K562 (cell line): ENCODE measurements at regions not wholly inside any gene's neighbourhood (a gene's known extent, or its start where the extent isn't known, plus 50 kb on each side); places are given as distances from the start of the nearest gene placed in this dataset.

Source experiments
- ATAC-seq: fragments of 200-7000 bp; cut with Tn5 transposase; 3 replicates; pipeline ENCODE4 v1.9.1; 2020; ENCODE audit warnings: moderate library complexity
- BruUV-seq: library from RNA; stranded (reverse); fragments of 400-500 nt; replicated peaks from 2 replicates; lab custom pipeline; 2021; lab: Mats Ljungman, UMichigan
- CTCF ChIA-PET: fragments of 300-600 bp; formaldehyde crosslinking; extraction: SDS; loops from one replicate; lab custom pipeline; 2021; ENCODE audit warnings: low intra/inter-chr PET ratio; lab: Yijun Ruan, JAX
- POLR2A ChIA-PET: fragments of 300-600, 350-650 bp; sonication (Branson Sonifier 250); formaldehyde crosslinking; extraction: SDS; loops from one replicate; lab custom pipeline; 2021; ENCODE audit warnings: antibody characterized with exemption, inconsistent platforms; lab: Yijun Ruan, JAX
- DNase-seq, 4 experiments: peaks; one replicate each; pipeline versions ENCODE4 v3.0.0 to v3.0.0-alpha.2; 2011 to 2018; ENCODE audit warnings: low spot score in 3 of 4, mixed read lengths in 3 of 4; ENCODE audit errors: extremely low read depth in 1 of 4
- FAIRE-seq: peaks from 2 replicates; lab custom pipeline; 2011; peaks lifted over from hg19 to GRCh38; lab: Jason Lieb, UNC
- H2AFZ ChIP-seq: 2 replicates; pipeline ENCODE4 v1.6.0; 2011; ENCODE audit warnings: low read depth, low read length, control low read depth, inconsistent platforms
- H3K27ac ChIP-seq: fragments of 200-600 bp; 3 replicates; pipeline ENCODE4 v1.8.0; 2011; ENCODE audit warnings: low read depth, mild to moderate bottlenecking, control low read depth, inconsistent platforms, low read length, moderate library complexity, mixed read lengths; ENCODE audit errors: extremely low read depth
- H3K27me3 ChIP-seq, 2 experiments: fragments of 300-600 bp in 1 of 2; 2 replicates in 1 of 2; 3 replicates in 1 of 2; pipeline versions ENCODE4 v1.6.0 to v1.8.0; 2011; ENCODE audit warnings: inconsistent platforms in 2 of 2, low read length in 2 of 2, mild to moderate bottlenecking in 1 of 2, mixed read lengths in 1 of 2, moderate library complexity in 1 of 2; ENCODE audit not compliant: control insufficient read depth in 2 of 2, insufficient read depth in 2 of 2
- H3K36me3 ChIP-seq: fragments of 300-600 bp; 3 replicates; pipeline ENCODE4 v1.8.0; 2011; ENCODE audit warnings: mild to moderate bottlenecking, low read length, inconsistent platforms; ENCODE audit not compliant: control insufficient read depth, insufficient read depth
- H3K4me1 ChIP-seq, 2 experiments: fragments of 200-600 bp in 1 of 2; replicated peaks in 1 of 2; 2 replicates in 1 of 2; 3 replicates in 1 of 2; pipeline versions ENCODE4 v1.5.1 to v1.8.0; 2011; ENCODE audit warnings: inconsistent platforms in 2 of 2, low read length in 2 of 2, mild to moderate bottlenecking in 1 of 2, mixed read lengths in 1 of 2, moderate library complexity in 1 of 2; ENCODE audit not compliant: control insufficient read depth in 2 of 2, insufficient read depth in 2 of 2
- H3K4me2 ChIP-seq: 2 replicates; pipeline ENCODE4 v1.6.1; 2011; ENCODE audit warnings: low read length, control low read depth, inconsistent platforms, mixed read lengths; ENCODE audit not compliant: insufficient read depth
- H3K4me3 ChIP-seq: fragments of 200-600 bp; sonication (generic), shearing (Covaris generic); 2 replicates; pipeline ENCODE4 v1.5.1; 2016; ENCODE audit warnings: control low read depth, inconsistent platforms
- H3K79me2 ChIP-seq: fragments of 200-600 bp; 3 replicates; pipeline ENCODE4 v1.8.0; 2011; ENCODE audit warnings: low read length, inconsistent platforms; ENCODE audit not compliant: control insufficient read depth, insufficient read depth
- H3K9ac ChIP-seq, 2 experiments: 2 replicates each; pipeline versions ENCODE4 v1.6.0 to v1.6.1; 2011; ENCODE audit warnings: low read depth in 2 of 2, low read length in 2 of 2, control low read depth in 1 of 2, inconsistent platforms in 1 of 2, mild to moderate bottlenecking in 1 of 2, mixed read lengths in 1 of 2; ENCODE audit not compliant: insufficient read depth in 1 of 2
- H3K9me1 ChIP-seq: one replicate; pipeline ENCODE4 v1.6.0; 2011; ENCODE audit warnings: inconsistent platforms, mild to moderate bottlenecking, low read length, moderate library complexity; ENCODE audit not compliant: control insufficient read depth, insufficient read depth
- H3K9me3 ChIP-seq: replicated peaks from 2 replicates; pipeline ENCODE4 v1.5.1; 2011; ENCODE audit warnings: low read depth, low read length, inconsistent platforms; ENCODE audit not compliant: control insufficient read depth, insufficient read depth
- H4K20me1 ChIP-seq: replicated peaks from 2 replicates; pipeline ENCODE4 v1.6.1; 2011; ENCODE audit warnings: low read length, inconsistent platforms, mixed read lengths; ENCODE audit not compliant: control insufficient read depth, insufficient read depth
- CCAR2 ChIP-seq: fragments of 200-400 bp; formaldehyde crosslinking; IDR thresholded peaks from 2 replicates; pipeline ENCODE4 v1.6.1; 2017; ENCODE audit warnings: mild to moderate bottlenecking, low read depth, low read length
- DNMT1 ChIP-seq: fragments of 450-650 bp; IDR thresholded peaks from 2 replicates; pipeline ENCODE4 v1.6.1; 2016; ENCODE audit warnings: antibody characterized with exemption, mild to moderate bottlenecking
- KDM5B ChIP-seq: fragments of 200-600 bp; sonication (generic); IDR thresholded peaks from 2 replicates; pipeline ENCODE4 v1.6.1; 2012; ENCODE audit warnings: low read depth, mild to moderate bottlenecking, moderate library complexity, low read length, control low read depth, inconsistent platforms; ENCODE audit not compliant: insufficient replicate concordance
- MTA1 ChIP-seq: fragments of 450-650 bp; IDR thresholded peaks from 2 replicates; pipeline ENCODE4 v1.6.1; 2017; ENCODE audit warnings: borderline replicate concordance
- NEUROD1 ChIP-seq: fragments of 150-350 bp; IDR thresholded peaks from 2 replicates; pipeline ENCODE4 v1.6.1; 2014; ENCODE audit warnings: borderline replicate concordance, low read length, low read depth; ENCODE audit not compliant: partially characterized antibody
- SREBF1 ChIP-seq: fragments of 150-350 bp; IDR thresholded peaks from 2 replicates; pipeline ENCODE4 v1.6.1; 2014; ENCODE audit warnings: antibody characterized with exemption, low read depth, low read length, borderline replicate concordance
- ZNF57 ChIP-seq: fragments of 450-650 bp; formaldehyde crosslinking; IDR thresholded peaks from 2 replicates; pipeline ENCODE4 v1.4.0; 2020; ENCODE audit warnings: mild to moderate bottlenecking, moderate library complexity
- WGBS: fragments of 100-300 bp; shearing (Covaris generic); methylation state at CpG from one replicate; pipeline ENCODE4 v1.1.6; 2016; ENCODE audit warnings: low coverage, mixed read lengths; ENCODE audit not compliant: insufficient coverage; ENCODE audit errors: missing lambda C conversion rate; 5-methylcytosine and 5-hydroxymethylcytosine counted together
- in situ Hi-C: fragments of 300-500 bp; cut with MboI; formaldehyde crosslinking; loops from 4 replicates; pipeline ENCODE4 v1.15.0; 2018; ENCODE audit warnings: inconsistent platforms, mixed read lengths
- intact Hi-C: fragments of 100-400 bp; cut with micrococcal nuclease; formaldehyde crosslinking; loops from 2 replicates; pipeline ENCODE4 v1.14.2; 2022

DNA sequence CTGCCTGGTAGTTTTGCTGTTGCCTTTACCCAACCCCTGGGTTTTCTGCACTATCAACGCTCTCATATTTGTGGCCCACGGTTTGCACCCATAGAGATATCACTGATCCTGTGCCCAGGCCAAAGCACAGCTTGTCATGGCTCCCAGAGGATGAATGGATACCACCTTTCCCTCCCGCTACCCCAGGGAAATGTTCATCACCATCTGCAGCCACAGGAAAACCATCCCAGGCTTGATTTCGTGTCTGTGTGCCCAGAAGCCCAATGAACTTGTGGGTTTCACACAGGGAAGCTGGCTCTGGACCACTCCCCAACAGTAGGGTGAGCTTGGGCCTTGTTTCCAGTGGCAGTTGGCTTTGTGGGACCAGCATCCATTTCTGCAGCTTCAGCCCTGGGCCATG, 143.1 kb upstream of the GDF10 start:
- DNase-seq (no peak), FAIRE-seq (no peak), ATAC-seq (no peak)
- CTCF ChIA-PET = no interaction called here
- Histone ChIP-seq H3K4me3 (no peak overlapping the region), H3K4me2 (no peak overlapping the region), H3K9ac (no peak overlapping the region), H2AFZ (no peak overlapping the region), H3K27me3 (no peaks in the 10 kb centered on the region; a peak in 1 of 5 replicates), H3K9me3 (no peaks in the 10 kb centered on the region), H3K9me1 (no peaks in the 10 kb centered on the region), H3K4me1 (no peaks in the 10 kb centered on the region), H3K27ac (no peak overlapping the region), H3K36me3 (no peaks in the 10 kb centered on the region), H3K79me2 (no peaks in the 10 kb centered on the region), H4K20me1 (no peaks in the 10 kb centered on the region)
- TF ChIP-seq NEUROD1 (no peak), KDM5B (no peak), SREBF1 (no peak), CCAR2 (no peak), DNMT1 (no peak), MTA1 (no peak), ZNF57 (CRISPR knock-in tag) (no peak)
- intact Hi-C loops = no loop called here
- WGBS = 2% methylated on average over 4 of the region's 4 CpGs
- in situ Hi-C loops = no loop called here
- POLR2A ChIA-PET = no interaction called here
- BruUV-seq = no TSS peak
